ENCODE measurements at regions not wholly inside any gene's neighbourhood (a gene's known extent, or its start where the extent isn't known, plus 50 kb on each side); places are given as distances from the start of the nearest gene placed in this dataset.

DNA sequence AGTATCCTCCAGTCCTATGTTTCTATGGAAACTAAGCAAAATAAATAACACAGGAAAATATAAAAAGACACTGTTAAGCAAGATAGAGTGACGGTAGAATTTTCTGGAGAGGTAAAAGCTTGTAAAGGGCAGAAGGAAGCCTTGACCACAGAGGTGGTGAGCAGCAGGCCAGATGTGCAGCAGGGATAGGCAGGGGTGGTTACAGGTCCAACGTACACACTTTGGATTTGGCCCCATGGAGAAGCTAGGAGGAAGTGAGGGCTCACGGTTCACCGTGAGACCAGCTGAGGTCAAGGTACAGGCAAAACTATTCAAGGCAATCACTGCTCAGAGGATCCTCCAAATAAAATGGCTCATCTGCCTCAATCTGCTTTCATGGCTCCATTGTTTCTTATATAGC lies 242.8 kb downstream of the B3GLCT start:
- no peak for DNase-seq

DNA sequence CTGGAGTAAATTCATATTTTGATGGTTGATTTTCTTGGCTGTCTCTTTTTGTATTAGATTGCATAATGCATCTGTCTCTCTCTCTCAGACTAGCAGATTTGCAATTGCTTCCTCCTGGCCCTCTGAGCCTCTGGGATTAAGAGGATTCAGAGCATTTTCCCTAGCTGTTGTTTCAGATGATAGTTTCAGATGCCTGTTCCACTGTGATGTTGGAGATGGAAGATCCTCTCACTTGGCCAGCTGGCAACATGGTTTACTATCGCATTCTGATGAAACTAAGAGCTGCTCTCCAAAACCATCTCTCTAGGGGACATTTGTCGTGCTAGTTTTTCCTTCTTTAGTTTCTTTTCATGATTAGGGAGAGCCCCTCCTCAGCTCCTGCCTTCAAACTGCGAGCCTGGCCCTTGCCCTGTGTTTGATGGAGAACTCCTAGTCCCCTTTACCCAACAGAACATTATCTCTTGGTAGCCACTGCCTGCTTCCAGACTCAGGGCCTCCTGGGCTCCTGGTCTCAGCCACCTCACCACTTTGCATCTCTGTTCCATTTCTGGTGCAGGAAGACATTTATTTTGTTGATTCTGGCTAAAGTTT lies 244.6 kb downstream of the B3GLCT start:
- DNase-seq, result peak; percentile 10

DNA sequence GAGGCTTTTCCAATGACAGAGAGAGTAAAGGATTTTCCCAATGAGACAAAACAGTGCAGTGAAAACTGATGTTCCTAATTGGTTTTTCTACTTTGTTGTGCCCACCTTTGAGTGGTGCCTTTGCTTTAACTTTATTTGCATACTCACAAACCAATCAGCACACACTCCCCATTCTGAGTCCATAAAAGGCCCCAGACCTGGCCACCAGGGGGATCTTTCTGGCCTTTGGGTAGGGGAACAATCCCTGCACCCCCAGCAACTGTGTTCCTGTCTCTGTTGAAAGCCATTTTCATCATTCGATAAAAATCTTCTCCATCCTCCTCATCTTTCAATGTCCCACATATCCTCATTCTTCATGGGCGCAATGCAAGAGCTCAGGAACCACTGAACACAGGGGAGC lies 252.8 kb downstream of the B3GLCT start:
- no peak for DNase-seq

- no peak for DNase-seq
Observed at GRCh38 chr13:31455581-31455980, 255.8 kb downstream of the B3GLCT start.

GRCh38 chr13:31456056-31456455 lies 256.3 kb downstream of the B3GLCT start:
- DNase-seq, result no peak

DNA sequence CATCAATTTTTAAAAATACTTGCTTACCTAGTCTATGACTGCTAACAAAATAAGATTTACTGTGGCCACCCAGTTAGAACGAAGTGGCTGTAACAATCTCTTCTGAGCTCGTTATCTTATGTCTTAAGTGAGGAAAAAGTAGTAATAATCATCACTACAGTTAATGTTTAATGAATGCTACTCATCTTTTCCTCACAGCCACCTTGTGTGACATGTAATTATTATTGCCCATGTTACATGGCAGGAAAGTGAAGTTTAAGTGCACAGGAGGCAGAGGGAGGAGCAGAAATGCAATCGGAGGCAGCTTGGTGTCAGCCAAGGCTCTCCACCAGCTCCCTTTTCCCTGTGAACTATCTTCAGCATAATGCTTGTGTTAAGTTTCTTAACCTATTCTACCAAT lies 260.3 kb downstream of the B3GLCT start:
- DNase-seq, result no peak

GRCh38 chr13:31461923-31462322 lies 262.1 kb downstream of the B3GLCT start:
- no peak for DNase-seq

DNA sequence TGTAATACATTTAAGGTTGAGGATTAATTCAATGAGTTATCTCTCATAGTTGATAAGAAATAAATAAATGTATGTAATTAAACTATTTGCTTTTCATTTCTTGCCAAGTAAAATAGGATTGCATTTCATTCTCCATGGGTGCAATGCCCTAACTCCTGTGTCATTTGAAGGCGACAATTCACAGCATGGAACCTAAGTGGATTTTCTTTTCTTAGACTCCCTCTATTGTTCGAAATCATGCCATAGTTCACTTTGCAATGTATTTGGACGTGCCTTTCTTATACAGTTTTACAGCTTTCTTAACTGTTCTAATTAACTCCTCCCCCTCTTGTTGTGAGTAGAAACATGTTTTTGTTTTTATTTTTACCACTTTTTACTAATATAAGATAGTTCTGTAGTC lies 263.0 kb downstream of the B3GLCT start:
- DNase-seq, result no peak

GRCh38 chr13:31468114-31468902 lies 268.5 kb downstream of the B3GLCT start:
- no peak for DNase-seq

DNA sequence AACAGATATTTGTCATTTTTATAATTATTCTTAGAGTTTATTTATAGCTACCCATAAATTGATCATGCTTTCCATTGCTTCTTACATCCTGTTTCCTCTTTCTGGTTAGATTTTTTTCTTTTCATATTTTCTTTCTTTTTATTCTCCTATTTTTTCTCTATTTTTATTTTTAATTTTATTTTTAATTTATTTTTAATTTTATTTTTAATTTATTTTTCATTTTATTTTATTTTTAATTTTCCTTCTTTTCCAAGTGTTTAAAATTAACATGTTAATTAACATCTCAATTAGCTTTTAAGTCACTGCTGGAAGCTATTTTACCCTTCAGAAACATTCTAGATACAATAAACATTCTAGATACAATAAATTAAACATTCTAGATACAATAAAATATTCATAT lies 269.6 kb downstream of the B3GLCT start:
- no peak for DNase-seq

DNA sequence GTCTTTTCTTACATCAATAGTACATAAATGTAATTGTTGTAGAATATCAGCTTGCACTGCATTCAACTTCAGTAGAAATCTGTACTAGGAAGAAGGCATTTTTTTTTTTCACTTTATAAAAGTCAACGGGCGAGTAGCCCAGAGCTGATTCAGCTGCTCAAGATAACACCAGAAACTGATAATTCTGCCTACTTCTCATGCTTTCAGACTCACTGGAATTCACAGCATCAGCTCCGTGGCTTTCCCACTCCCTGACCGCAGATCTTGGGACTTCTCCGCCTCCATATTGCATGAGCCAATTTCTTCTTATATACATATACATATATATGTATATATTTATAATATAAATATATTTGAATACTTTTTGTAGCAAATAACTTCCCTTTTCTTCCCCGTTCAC lies 263.1 kb upstream of the RXFP2 start:
- peak; percentile 93 for DNase-seq

DNA sequence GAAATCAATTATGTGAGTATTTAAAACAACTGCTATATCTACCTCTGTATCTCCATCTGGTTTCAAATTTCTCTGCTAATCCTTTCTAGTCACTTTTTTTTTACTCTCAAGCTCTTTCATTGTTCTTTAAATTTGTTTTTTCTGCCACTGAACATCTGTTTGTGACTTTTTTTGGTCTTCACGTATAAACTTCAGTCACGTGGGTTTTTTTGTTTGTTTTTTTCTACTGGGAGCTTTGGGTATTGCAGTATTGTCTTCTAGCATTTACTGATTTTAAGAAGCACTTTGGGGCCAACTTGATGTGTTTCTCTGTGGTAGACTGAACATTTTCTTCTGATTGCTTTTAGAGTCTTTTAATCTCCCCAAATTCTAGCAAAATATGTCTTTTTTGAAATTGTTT lies 262.6 kb upstream of the RXFP2 start:
- DNase-seq, result peak; percentile 24

GRCh38 chr13:31477961-31478360 lies 261.4 kb upstream of the RXFP2 start:
- peak; percentile 92 for DNase-seq

DNA sequence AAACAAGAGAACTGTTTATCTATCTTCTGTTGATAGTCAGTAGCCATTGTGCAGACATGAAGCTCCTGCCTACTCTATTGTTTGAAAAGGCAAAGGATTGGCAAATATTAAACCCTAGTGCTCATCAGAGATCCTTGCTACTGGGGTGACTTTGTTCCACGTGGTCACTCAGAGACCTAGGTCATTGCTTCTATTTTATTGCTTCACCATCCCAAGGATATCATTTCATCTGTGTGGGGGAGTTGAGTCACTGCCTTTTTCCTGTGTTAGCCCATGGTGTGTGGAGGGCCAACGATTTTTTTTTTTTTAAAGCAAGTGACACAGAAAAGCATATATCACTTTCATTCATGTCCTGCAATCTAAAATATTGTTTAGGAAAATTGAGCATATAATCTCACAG lies 254.1 kb upstream of the RXFP2 start:
- DNase-seq, result no peak

DNA sequence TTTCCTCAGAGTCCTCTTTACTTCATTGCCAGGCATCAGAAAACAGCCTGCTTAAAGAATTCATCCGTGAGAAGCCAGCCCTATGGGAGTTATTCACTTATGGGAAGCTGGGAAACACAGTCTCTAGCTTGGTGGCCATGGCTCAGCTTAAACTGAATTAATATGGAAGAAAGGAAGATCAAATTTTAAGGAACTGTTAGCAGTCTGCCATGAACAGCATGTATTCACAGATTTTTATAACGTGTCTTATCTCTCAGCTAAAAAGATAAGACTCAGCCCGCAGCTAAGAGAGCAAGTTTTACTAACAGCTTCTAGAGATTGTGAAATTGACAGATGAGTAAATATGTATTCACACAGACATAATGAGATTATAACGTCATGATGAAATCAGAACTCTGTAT lies 253.7 kb upstream of the RXFP2 start:
- no peak for DNase-seq

DNA sequence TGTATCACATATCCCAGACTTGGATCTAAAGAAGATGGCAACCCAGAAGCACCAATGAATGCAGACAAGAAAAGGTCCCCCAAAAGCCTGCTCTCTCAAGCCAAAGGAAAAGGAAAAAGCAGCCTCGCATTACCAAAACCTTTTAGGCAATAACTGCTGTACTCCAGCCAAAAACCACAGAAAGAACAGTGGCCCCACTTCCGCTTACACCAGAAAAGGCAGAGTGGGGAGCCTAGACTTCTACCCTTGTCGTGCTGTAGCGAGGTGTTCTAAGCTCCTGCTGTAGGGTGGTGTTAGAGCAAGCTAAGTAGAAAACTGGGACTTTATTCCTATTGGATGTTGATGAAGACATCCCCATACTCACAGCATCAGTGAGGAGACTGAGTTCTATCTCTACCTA lies 244.0 kb upstream of the RXFP2 start:
- no peak for DNase-seq

GRCh38 chr13:31499274-31499673 lies 240.1 kb upstream of the RXFP2 start:
- no peak for DNase-seq

DNA sequence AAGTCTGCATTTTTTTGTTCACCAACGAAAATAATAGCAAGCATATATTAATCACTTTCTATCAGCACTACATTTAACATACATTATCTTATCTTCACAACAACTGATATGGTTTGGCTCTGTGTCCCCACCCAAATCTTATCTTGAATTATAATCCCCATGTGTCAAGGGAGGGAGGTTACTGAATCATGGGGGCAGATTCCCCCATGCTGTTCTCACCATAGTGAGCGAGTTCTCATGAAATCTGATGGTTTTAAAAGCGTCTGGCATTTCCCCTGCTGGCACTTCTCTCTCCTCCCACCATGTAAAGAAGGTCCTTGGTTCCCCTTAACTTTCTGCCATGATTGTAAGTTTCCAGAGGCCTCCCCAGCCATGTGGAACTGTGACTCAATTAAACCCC lies 235.7 kb upstream of the RXFP2 start:
- DNase-seq, result no peak

DNA sequence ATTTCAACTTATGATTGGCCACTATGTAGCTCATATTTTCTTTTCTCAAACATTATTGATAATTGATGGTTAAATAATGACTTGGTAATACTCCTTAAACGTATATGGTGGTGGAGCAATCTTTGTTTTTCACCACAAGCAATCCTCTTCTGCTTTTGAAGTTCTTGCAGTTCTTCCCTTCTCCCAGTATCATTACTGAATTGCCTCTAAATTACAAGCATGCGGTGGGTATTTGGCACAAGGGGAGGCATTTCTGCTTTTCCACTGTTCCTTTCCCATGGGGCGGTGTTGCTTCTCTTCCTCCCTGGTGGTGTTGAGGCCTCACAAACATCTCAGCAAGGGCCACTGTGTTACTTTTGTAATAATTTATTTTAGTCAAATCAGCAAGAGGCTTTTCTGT lies 234.4 kb upstream of the RXFP2 start:
- no peak for DNase-seq

- DNase-seq, result no peak
Observed at GRCh38 chr13:31512331-31512730, 227.0 kb upstream of the RXFP2 start.

DNA sequence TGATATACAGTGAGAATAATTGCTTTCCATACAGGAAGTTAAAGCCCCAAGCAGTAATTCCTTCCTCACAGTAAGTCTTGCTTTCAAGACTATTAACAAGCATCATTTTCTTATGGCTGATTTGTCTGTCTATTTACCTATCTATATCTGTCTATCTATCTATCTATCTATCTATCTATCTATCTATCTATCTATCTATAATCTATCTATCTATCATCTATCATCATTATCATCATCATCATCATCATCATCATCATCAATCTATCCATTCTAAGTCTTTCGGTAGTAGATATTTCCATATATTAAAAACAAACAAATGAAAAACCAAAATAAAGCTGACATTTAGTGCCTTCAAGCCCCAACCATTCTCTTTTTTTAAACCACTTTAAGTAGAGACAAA lies 224.4 kb upstream of the RXFP2 start:
- DNase-seq, result no peak

- no peak for DNase-seq
Observed at GRCh38 chr13:31515427-31515826, 223.9 kb upstream of the RXFP2 start.

- no peak for DNase-seq
Observed at GRCh38 chr13:31517599-31517998, 221.7 kb upstream of the RXFP2 start.

- DNase-seq, result peak; percentile 62
Observed at GRCh38 chr13:31518645-31519044, 220.7 kb upstream of the RXFP2 start.

- peak; percentile 17 for DNase-seq
Observed at GRCh38 chr13:31521435-31521834, 217.9 kb upstream of the RXFP2 start.

Measured in fibroblast of skin of abdomen (primary cell).